H4 (cell line): ENCODE measurements at regions not wholly inside any gene's neighbourhood (a gene's known extent, or its start where the extent isn't known, plus 50 kb on each side); places are given as distances from the start of the nearest gene placed in this dataset.
A peak's percentile ranks its signal among the peaks of the same experiment; 100 is the strongest.

ENCODE experiments used
- DNase-seq: peaks from one replicate; pipeline ENCODE4 v3.0.0-alpha.2; 2015; ENCODE audit warnings: low spot score

DNA sequence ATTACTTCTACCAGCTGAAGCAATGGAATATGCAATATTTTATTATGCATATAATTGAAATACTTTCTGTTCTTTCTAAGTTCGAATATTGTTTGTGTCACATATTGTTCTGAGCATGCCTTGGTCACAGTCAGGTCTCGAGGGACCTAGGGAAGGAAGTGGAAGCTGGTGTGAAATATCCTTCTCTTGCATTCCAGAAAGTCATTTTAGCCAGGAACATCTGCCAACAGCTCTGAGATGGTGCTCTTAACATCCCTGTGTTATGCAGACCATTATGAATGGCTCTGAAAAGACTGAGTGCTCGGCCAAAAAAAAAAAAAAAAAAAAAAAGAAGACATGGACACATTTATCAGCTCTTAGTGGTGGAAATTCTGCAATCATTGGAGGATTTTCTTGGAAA is 132.7 kb upstream of the JAG1 start:
- no peak for DNase-seq

DNA sequence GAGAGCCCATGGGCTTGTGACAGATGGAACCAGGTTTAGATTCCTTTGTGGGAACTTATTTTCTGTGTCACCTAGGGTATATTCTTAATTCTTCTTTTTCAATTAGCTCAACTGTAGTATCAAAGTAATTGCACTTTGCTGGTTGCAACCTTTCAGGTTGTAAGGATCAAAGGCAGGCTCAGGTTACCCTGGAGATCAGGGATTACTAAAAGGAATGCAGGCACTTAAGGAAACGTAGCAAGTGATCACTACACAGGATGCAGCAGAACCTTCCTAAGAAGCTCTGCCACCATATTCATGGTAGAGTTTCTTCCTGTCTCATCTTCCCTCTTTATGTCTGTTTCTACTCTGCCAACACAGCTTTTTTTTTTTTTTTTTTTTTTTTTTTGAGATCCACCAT is 133.2 kb upstream of the JAG1 start:
- DNase-seq, result no peak

DNA sequence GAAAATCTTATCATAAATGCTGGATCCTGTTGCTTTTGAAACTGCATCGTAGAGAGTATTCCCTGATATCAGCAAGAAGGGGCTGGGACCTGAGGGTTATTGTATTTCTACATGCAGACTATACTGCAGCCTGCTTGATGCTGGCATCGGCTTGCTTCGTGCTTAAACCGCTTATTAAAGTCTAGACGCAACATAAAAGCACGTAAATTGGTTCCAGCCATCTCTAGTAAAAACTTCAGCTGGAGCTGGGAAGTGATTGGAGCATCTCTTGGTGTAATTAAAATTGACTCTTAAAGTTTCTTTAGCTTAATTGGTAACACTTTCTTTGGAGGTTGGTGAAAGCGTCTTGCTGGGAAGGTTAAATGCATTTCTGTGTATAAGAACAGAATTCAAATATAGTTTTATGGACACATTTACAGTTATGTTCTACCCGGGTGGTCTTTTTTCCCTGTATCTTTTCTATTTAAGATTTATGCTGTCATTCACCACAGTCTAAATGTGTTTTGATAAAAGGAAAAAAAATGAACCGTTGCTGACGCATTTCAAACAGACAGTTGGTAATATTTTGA is 139.0 kb upstream of the JAG1 start:
- no peak for DNase-seq

DNA sequence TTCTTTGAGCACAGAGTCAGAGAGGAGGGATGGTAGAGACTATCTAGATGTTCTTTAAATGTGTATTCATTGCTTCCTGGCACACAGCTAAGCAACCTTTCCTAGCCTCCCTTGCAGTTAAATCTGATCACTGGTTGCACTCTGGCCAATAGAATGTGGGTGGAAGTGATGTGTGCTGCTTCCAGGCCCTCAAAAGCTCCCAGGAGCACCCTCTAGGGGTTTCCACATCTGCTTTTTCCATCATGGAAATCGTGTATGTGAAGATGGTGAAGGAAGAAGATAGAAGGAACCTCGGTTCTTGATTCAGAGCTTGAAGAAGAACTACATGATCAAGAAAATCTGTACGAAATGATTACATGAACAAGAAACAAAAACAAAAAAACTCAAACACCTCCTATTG is 149.8 kb upstream of the JAG1 start:
- no peak for DNase-seq

DNA sequence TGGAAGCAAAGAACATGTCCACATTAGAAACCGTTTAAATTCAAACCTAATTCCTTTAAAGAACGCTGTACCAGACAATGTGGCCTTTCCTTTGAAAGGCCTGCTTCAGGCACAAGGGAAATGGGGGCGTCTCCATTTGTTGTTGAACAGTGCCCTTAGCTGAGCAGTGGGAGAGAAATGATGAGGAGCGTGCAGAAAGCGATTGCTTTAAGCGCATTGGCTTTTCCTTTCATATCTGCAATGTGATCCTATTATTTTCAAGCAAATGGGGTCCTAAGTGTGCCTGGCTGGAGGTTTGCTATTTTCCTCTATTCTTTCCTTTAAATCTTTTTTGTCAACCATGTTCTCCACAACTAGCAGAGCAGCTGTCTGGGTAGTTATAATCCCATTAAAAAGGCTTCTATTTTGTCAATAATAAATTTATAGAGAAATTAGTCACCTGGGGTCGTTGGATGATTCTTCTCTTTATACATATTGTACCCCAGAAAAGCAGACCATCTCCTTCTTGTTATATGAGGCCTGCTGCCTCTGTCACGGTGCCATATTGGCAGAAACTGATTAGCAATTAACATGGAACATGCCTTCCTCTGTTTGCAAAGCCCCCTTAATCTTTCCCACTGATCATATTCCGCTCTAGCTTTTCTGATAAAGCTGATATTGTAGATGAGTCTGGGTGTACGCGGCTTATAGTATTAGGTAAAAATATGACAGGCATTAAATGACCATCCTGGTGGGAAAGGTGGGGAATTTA is 151.1 kb upstream of the JAG1 start:
- no peak for DNase-seq

DNA sequence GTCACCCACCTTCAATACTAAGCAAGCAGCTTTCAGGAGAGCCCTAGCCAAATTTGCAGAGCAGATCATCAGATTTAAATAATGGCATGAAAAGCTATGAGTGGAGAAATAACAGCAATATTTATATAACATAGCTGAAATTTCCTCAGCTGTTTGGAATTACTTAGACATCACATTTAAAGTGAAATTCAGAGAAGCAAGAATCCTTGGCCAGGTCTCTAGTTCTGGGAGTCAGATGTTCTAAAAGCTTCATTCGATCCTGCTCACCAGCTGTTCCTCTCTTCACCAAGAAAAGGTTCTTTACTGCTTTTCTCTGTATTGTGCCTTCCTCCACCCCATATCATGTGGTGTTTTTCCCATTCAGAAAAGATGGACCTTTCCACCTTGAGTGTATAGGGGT is 152.3 kb upstream of the JAG1 start:
- no peak for DNase-seq

DNA sequence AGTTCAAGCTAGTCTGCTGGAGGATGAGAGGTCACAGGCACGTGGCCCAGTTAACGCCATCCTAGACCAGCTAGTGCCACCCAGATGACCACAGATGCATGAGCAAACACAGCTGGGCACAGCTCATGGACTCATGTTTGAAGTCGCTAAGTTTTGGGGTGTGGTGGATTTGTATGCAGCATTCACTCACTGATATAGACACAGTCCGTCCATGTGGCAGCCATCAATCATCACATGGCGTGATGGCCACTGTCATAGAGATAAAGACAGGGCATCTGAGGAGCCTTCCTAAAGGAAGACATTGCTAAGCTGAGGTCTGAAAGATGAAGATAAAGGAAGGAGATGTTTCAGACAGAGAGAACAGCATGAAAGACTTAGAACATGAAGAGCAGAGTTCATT is 154.4 kb upstream of the JAG1 start:
- no peak for DNase-seq

DNA sequence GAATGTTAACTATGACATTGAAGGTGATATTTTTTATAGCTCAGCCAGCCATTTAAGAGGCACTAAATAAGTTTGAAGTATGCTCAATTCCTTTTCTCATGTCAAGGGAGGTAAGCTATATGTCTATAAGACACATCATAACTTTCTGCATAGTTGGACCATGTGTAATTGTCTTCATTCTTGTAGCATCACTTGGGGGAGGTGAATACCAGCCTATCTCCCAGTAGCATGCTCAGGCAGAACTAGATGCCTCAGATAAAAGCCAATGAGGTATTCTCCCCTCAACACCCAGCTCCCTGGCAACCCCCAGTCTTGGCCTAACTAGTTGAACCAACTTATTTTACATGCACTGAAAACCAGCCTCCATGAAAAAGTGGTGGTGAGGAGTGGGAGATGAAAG is 158.3 kb upstream of the JAG1 start:
- no peak for DNase-seq

DNA sequence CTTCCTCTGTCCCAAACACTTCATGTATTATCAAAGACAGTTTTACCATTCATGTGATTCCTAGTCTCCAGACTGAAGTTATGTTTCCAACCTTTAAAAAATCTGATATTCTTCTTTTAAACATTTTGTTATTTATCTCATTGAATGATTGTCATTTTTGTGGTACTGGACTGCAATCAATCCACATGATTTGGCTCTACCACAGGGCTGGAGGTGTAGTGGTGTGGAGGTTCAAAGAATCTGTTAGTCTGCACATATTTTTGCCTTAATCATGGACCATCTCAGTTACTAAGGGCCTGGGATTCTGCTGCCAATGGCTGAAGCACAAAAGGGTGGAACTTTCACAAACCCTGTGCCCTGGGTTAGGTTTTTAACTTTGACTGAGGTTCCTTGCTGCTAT is 164.1 kb upstream of the JAG1 start:
- no peak for DNase-seq

DNA sequence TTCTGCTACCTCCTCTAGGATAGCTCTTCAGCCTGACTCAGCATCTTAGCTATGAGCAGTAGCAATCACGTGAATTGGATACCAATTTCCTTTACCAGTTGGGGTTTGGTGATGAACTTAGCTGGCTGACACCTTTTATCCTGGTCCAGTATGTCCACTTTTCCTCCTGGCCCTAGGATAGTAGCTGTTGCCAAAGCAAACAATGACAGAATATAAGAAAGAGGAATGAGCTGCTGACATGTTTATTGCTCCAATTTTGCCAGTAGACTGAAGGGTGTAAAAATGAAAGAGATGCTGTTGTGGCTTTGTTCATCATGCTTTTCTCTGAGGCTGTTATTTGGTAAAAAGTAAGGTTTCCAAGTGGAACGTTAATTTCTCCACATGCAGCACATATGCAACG is 168.3 kb upstream of the JAG1 start:
- DNase-seq, result no peak

DNA sequence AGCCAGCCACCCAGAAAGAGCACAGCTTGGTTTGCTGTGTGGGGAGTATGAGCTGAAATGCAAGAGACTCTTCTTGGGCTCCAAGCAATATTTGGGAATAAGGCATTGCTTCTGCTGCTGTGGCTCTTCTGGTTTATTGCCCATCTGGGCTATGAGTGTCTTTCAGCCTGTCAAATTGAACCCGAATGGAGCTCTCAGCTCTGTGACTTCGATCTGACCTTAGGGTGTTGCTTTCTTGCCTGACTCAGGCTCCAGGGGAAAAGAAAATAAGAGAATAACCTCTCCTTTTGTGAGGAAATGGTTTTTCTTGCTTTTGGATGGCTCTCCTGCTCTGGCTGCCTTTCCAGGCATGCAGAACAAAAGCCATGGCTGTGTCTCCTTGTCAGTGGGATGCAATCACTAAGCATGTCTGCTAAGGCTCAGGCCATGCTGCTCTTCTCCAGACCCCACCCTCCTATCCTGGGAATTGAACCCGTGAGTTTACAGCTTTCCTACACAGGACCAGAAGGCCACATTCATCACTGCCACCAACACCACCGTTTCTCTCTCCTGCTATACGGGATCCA is 169.4 kb upstream of the JAG1 start:
- no peak for DNase-seq

DNA sequence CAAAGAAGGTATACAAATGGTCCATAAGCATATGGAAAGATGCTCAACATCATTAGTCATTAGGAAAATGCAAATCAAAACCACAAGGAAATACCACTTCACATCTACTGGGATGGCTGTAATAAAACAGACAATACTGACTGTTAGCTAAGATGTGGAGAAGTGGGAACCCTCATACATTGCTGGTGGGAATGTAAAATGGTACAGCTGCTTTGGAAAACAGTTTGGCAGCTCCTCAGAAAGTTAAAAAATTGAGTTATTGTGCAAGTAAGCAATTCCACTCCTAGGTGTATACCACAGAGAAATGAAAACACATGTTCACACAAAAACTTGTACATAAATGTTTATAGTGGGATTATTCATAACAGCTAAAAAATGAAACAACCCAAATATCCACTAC is 173.0 kb upstream of the JAG1 start:
- DNase-seq, result no peak

DNA sequence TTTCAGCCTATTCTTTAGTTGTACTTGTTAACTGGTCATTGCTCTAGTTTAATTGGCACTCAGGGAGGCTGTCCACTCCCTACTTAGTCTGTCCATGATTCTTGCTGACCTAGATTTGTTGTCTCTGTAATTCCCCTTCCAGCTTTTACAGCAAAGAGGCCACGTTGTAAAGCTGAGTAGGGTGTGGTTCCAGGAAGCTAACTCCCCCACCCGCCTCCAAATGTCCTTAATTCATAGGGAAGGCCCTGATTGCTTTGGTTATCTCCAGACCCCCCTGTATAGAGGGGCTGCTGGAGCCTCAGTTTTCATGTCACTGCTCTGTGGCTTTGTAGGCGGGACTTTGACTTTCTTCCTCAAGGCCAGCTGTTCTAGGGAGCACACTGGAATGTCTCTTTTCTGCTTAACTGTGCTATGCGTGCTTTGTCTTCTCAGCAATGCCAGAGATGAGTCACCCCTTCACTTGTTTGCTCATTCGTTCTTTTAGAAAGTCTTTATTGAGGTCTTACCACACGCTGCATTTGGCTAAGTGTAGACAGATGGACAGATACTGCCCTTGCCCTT is 175.1 kb upstream of the JAG1 start:
- DNase-seq, result peak; percentile 93

DNA sequence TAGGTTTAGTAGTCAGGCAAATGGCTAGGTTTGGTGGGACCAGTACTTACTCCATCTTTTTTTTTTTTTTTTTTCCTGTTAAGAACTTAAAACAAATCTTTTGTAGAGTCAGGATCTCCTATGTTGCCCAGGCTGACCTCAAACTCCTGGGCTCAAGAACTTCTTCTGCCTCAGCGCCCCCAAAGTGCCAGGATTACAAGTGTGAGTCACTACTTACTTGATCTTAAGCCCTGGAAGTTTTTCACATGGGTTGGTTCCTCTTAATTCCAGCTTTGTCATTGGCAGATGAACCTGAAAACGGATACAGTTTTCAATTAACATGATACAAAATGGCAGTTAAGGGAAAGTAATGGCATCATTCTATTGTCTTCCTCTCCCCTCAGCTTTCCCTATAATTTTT is 179.4 kb upstream of the JAG1 start:
- DNase-seq, result no peak

DNA sequence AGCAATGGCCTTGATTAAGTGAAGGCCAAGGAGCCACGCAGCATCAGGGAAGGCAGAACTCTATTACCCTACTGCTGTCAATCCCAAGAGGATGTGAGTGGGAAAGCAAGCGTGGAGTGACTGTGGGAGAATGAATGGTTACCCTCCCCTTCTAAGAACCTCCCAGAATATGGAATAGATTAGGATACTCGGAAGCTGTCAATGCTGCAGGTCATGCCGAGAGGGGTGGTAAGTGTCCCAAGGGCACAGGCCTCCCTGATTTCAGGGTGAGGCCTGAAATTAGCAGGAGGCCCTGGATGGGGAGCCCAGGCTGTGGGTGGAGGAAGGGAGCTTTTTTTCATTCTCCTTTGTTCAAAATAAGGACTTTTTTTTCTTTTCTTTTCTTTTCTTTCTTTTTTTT is 179.9 kb upstream of the JAG1 start:
- no peak for DNase-seq

DNA sequence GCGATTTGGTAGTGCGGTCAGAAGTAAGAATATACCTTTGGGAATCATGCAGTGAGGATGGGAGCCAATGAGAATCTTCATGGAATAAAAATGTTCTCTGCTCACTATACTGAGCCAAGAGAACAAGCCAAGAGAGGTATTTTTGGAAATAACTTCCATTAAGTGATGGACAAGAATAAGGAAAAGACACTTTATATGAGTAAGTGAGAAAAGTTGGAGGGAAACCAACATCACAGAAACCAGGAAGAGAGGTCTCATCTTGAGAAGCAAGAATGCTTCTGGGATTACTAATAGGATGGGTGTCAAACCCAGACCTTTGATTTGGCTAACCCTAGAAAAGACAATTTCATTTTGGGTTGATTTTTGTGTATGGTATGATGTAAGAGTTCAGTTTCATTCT is 181.2 kb upstream of the JAG1 start:
- no peak for DNase-seq

DNA sequence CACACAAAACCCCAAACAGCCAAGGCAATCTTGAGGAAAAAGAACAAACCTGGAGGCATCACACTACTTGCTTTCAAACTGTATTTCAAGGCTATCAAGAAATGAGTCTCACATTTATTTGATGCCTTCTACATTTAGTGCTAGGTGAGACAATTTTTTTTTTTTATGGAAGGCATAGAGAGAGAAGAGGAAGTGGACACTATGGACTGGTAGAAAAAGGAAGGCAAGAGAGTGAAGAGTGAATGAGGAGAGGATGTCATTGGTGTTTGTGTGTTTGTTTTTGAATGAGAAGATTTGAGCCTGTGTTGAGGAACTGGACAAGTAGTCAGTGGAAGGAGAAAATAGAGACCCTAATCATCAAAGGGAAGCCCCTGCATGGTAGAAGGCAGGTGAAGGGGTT is 182.0 kb upstream of the JAG1 start:
- no peak for DNase-seq

DNA sequence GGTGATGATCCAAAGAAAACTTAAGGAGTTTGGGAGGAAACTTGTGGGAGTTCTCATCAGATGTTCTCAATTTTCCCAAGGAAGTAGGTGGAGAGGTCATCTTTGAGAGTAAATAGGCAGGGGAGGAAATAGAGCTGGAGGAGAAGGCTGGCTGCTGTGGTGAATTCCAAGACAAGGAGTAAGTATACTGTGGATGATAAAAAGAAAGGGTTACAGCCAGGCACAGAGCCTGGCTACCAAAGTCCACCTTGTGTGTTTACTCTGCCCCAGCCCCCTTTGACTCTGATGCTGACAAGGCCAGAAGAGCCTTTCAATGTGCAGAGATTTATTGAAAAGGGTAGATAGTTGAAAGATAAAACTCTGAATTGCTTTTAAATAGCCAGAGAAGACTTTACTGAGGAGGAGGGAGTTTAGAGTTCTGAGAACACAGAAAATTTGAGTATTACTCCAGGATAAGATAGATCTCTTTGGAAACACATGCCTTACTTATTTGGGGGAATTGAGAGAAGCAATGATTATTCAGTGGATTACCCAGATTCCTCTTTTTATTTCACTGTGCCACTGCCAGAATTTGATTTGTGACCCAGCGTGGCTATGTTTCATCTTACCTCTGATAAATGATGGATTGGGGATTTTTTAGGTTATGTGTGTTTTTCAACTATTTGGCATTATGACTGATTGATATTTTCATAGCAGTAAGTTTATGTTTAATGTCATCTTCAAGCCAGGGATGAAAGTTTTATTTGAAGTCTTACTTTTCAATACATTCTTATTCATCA is 182.6 kb upstream of the JAG1 start:
- no peak for DNase-seq

DNA sequence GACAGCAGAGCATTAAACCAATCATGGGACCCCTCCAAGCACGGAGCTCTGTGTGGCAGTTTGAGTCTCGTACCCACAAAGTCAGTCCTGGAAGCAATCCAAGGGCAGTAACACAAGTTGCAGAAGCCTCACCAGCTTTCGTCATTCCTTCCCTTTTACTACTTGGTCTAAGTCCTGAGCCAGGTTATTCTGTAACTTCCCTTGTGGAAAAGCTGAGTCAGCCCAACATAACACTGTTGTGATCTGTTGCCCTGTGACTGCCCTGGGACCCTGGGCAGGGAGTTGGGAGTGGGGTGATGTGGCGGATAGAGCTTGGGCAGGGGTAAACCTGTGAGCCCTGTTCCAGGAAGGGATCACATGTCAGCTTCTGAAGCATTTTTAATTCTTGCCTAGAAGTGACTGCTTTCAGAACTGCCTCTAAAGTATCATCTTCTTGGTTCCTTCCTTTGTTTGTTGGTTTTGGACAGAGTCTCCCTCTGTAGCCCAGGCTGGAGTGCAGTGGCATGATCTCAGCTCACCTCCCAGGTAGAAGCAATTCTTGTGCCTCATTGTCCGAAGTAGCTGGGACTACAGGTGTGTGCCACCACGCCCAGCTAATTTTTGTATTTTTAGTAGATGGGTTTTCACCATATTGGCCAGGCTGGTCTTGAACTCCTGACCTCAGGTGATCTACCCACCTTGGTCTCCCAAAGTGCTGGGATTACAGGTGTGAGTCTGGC is 183.7 kb upstream of the JAG1 start:
- peak; percentile 73 for DNase-seq

DNA sequence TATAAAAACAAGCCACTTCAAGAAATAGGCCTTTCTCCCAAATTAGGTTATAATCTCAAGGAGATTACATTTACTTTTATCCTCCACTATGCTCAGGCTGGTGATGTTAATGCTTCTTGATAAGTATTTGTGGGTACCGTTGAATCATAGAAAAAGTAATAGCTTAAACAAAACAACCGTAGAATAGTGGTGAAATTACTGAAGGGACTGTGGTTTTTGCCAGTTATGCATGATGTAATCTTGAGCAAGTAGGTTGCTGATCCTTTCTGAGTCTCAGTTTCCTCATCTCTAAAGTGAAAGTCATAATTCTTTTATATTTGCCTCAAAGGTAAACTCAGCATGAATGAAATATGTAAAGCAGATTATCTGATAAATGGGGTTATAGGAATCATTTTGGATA is 187.3 kb upstream of the JAG1 start:
- DNase-seq, result peak; percentile 77

DNA sequence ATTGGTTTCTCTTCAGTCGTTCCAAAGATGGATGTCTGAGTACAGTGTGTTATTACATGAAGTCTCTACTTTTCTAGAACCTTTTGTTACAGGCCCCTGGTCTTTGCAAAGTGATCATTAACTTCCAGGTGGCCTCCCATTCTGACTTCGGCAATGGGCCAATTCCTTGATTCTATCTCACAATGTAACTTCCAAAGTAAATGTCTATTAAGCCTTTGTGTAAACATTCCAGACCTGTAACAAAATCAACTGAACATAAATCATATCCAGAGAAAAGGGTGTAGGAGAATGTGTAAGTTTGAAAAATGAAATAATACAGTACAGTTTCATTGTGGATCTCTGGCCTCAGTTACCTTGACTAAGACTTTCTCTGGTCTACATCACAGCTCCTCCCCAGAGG is 187.8 kb upstream of the JAG1 start:
- peak; percentile 10 for DNase-seq
